Panc1 (cell line): ENCODE measurements at regions not wholly inside any gene's neighbourhood (a gene's known extent, or its start where the extent isn't known, plus 50 kb on each side); places are given as distances from the start of the nearest gene placed in this dataset.
"Not testable (repeated sequence)": the region's sequence is repeated elsewhere in the genome, so short reads cannot be mapped to it uniquely, and the experiment has no call there.

Source experiments
- ATAC-seq: fragments of 200-7000 bp; cut with Tn5 transposase; 2 replicates; pipeline ENCODE4 v1.9.1; 2020; ENCODE audit warnings: mild to moderate bottlenecking, moderate library complexity
- BruUV-seq: library from RNA; stranded (reverse); fragments of 400-500 nt; replicated peaks from 2 replicates; lab custom pipeline; 2021; lab: Mats Ljungman, UMichigan
- CTCF ChIA-PET: fragments of 300-600 bp; sonication (Branson Sonifier 250); formaldehyde crosslinking; loops from one replicate; lab custom pipeline; 2022; ENCODE audit warnings: antibody characterized with exemption; lab: Charles Lee
- POLR2A ChIA-PET: fragments of 300-600 bp; sonication (Branson Sonifier 250); formaldehyde crosslinking; loops from one replicate; lab custom pipeline; 2022; ENCODE audit warnings: antibody characterized with exemption; lab: Charles Lee
- DNase-seq: peaks from one replicate; pipeline ENCODE4 v3.0.0-alpha.2; 2010; ENCODE audit warnings: low read depth, low spot score
- H3K27ac ChIP-seq: 2 replicates; pipeline ENCODE4 v1.5.1; 2011; ENCODE audit warnings: mild to moderate bottlenecking, low read length, inconsistent platforms
- H3K27me3 ChIP-seq: fragments of 200-500 bp; sonication (Bioruptor generic); 2 replicates; pipeline ENCODE4 v1.6.0; 2014; ENCODE audit warnings: low read length, inconsistent platforms; ENCODE audit not compliant: control insufficient read depth, insufficient read depth
- H3K36me3 ChIP-seq: fragments of 200-500 bp; sonication (Bioruptor generic); 2 replicates; pipeline ENCODE4 v1.5.1; 2014; ENCODE audit warnings: inconsistent platforms, mild to moderate bottlenecking, low read length, moderate library complexity; ENCODE audit not compliant: control insufficient read depth, insufficient read depth
- H3K4me1 ChIP-seq: 2 replicates; pipeline ENCODE4 v1.5.1; 2011; ENCODE audit warnings: inconsistent platforms, mild to moderate bottlenecking, low read length, moderate library complexity; ENCODE audit not compliant: control insufficient read depth, insufficient read depth
- H3K4me3 ChIP-seq, 2 experiments: 2 replicates each; pipeline ENCODE4 v1.5.1; 2011 to 2012; ENCODE audit warnings: low read depth in 2 of 2, low read length in 2 of 2, mild to moderate bottlenecking in 2 of 2, inconsistent platforms in 1 of 2, moderate library complexity in 1 of 2
- H3K9me3 ChIP-seq: fragments of 200-500 bp; sonication (Bioruptor generic); 2 replicates; pipeline ENCODE4 v1.5.1; 2014; ENCODE audit warnings: low read depth, mild to moderate bottlenecking, inconsistent platforms, low read length, moderate library complexity; ENCODE audit not compliant: control insufficient read depth, insufficient read depth
- CTCF ChIP-seq: fragments of 450-650 bp; IDR thresholded peaks from 2 replicates; pipeline ENCODE4 v1.5.1; 2017; ENCODE audit warnings: mild to moderate bottlenecking
- POLR2AphosphoS5 ChIP-seq: IDR thresholded peaks from 2 replicates; pipeline ENCODE4 v1.6.1; 2012; ENCODE audit warnings: mild to moderate bottlenecking, low read depth, low read length, moderate library complexity
- REST ChIP-seq, 2 experiments: IDR thresholded peaks; 2 replicates each; pipeline ENCODE4 v1.6.1; 2011 to 2012; ENCODE audit warnings: low read depth in 2 of 2, control low read depth in 1 of 2, low read length in 1 of 2, mild to moderate bottlenecking in 1 of 2, moderate library complexity in 1 of 2; ENCODE audit not compliant: insufficient read depth in 1 of 2
- SIN3A ChIP-seq: IDR thresholded peaks from 2 replicates; pipeline ENCODE4 v1.6.1; 2012; ENCODE audit warnings: low read depth, mild to moderate bottlenecking, low read length, moderate library complexity, borderline replicate concordance; ENCODE audit not compliant: insufficient read depth
- TCF7L2 ChIP-seq: IDR thresholded peaks from 2 replicates; pipeline ENCODE4 v1.6.1; 2011; ENCODE audit warnings: mild to moderate bottlenecking, low read depth, low read length, inconsistent platforms
- in situ Hi-C: cut with HindIII; loops from 2 replicates; pipeline ENCODE4 v1.10.0; 2016; ENCODE audit warnings: low sequenced_read_pairs, low pct_unique_long_range_greater_than_20kb
- intact Hi-C: fragments of 100-400 bp; cut with micrococcal nuclease; formaldehyde crosslinking; loops from one replicate; pipeline ENCODE4 v1.10.0; 2022; ENCODE audit not compliant: unreplicated experiment

- no peaks in the 10 kb centered on the region for H3K36me3 ChIP-seq
- no peak overlapping the region for H3K27ac ChIP-seq
- BruUV-seq, result no TSS peak
- no peaks in the 10 kb centered on the region for H3K9me3 ChIP-seq
- CTCF ChIA-PET, result interaction anchor here (0.7 to 0.8 kb wide), 2 partner anchors 10 to 1151 kb away, joined by 3 to 4 read pairs; no protein-coding TSS in a partner anchor
- POLR2A ChIA-PET, result no interaction called here
- ATAC-seq, result no peak
- H3K4me1 ChIP-seq, result no peaks in the 10 kb centered on the region
- no peaks in the 10 kb centered on the region for H3K27me3 ChIP-seq
- TF ChIP-seq POLR2AphosphoS5, result no peak
- TF ChIP-seq CTCF, result no peak
- no peak for TF ChIP-seq SIN3A
- no peak for TF ChIP-seq TCF7L2
- no peak for TF ChIP-seq REST (IDR thresholded peaks at IDR 0.05; ENCODE audit: insufficient read depth in 1 of 2, low read depth in 2 of 2, low read length in 1 of 2)
- no peak for DNase-seq
- intact Hi-C loops, result no loop called here
- in situ Hi-C loops, result no loop called here
- no peak overlapping the region for H3K4me3 ChIP-seq
These were observed 67.9 kb upstream of the ANTXRL start for GRCh38 chr10:46218921-46219320.

GRCh38 chr10:46219431-46219990 lies 67.3 kb upstream of the ANTXRL start:
- intact Hi-C loops, in situ Hi-C loops, DNase-seq, POLR2A ChIA-PET, ATAC-seq, H3K4me1 ChIP-seq, H3K4me3 ChIP-seq, H3K27ac ChIP-seq, H3K36me3 ChIP-seq, H3K27me3 ChIP-seq, BruUV-seq, H3K9me3 ChIP-seq, CTCF ChIA-PET: not testable (repeated sequence)

GRCh38 chr10:46220187-46220586 lies 66.6 kb upstream of the ANTXRL start:
- intact Hi-C loops, result no loop called here

More at GRCh38 chr10:46220187-46220586, 66.6 kb upstream of the ANTXRL start:
- in situ Hi-C loops, result no loop called here
- no peaks in the 10 kb centered on the region for H3K36me3 ChIP-seq
- no peak overlapping the region for H3K27ac ChIP-seq
- no peaks in the 10 kb centered on the region for H3K9me3 ChIP-seq
- H3K27me3 ChIP-seq, result no peaks in the 10 kb centered on the region
- TF ChIP-seq REST (IDR thresholded peaks at IDR 0.05; ENCODE audit: insufficient read depth in 1 of 2, low read depth in 2 of 2, low read length in 1 of 2) (no peak), TCF7L2 (no peak), CTCF (no peak)
- POLR2A ChIA-PET, result no interaction called here
- DNase-seq (no peak), ATAC-seq (no peak)
- no peaks in the 10 kb centered on the region for H3K4me1 ChIP-seq
- H3K4me3 ChIP-seq, result no peak overlapping the region
- BruUV-seq, result no TSS peak
- CTCF ChIA-PET, result no interaction called here
